HG02642 (cell line): ENCODE measurements at regions not wholly inside any gene's neighbourhood (a gene's known extent, or its start where the extent isn't known, plus 50 kb on each side); places are given as distances from the start of the nearest gene placed in this dataset.
"Not testable (repeated sequence)": the region's sequence is repeated elsewhere in the genome, so short reads cannot be mapped to it uniquely, and the experiment has no call there.

Experiments
- ATAC-seq: cut with Tn5 transposase; IDR thresholded peaks from one replicate; pipeline ENCODE4 v1.9.1; 2021; ENCODE audit warnings: mild to moderate bottlenecking; ENCODE audit not compliant: unreplicated experiment, poor library complexity

- no peak for ATAC-seq
These were observed 69.2 kb downstream of the LYZL2 start for GRCh38 chr10:30560326-30560725.

GRCh38 chr10:30559180-30559579 lies 70.4 kb downstream of the LYZL2 start:
- ATAC-seq: no peak

GRCh38 chr10:30558411-30558810 lies 71.1 kb downstream of the LYZL2 start:
- ATAC-seq: no peak

- no peak for ATAC-seq
These were observed 71.7 kb downstream of the LYZL2 start for GRCh38 chr10:30557884-30558283.

DNA sequence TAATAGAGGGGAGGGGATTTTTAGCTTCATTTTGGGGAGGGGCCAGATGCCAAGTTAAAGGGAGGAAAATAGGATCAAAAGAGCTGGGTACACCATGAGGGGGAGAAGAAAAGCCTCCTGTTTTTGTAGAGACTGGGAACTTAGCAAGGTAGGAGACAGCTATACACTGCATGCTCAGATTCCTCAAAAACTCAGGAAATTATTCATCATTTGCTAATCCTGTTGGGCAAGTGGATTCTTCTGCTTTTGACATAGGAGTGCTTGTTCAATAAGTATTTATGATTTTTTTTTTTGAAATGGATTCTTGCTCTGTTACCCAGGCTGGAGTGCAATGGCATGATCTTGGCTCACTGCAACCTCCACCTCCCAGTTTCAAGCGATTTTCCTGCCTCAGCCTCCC lies 73.4 kb downstream of the LYZL2 start:
- no peak for ATAC-seq

GRCh38 chr10:30555465-30555864 lies 74.1 kb downstream of the LYZL2 start:
- ATAC-seq: no peak

- ATAC-seq: no peak
These were observed 75.1 kb downstream of the LYZL2 start for GRCh38 chr10:30554440-30554825.

DNA sequence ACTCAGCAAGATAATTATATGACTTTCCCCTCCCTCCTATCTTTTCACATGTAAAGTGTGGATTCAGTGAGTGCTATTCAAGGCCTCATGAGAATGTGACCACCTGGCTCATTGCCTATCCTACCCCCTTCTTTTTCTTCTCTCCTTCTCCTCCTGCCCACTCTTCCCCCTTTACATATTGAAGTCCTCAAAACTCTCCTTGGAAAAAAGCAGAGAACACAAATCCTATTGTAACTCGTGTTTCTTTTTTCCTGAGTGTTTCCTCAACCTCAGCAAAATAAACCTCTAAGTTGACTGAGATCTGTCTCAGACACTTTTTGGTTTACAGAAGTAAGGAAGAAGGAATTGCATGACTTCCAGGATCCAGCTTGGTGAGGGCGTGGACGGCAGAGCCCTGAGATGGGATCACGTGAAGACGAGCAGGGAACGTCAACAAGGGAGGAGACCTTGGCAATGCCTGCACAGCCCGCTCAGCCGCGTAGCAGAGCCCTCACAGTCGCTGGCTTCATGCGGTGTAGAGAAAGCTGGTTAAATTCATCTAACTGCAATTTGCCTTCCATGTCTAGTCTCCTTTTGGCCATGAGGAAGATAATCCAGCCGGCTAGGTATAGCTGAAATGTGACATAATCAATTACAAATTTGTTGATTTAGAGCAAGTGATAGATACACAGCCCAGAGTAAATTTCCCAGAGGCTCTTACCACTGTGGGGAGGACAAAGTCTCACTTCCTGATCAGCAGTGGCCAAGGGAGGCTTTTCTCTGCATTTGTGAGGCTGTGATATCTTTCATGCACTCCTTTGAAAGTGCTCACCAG lies 75.7 kb downstream of the LYZL2 start:
- no peak for ATAC-seq

DNA sequence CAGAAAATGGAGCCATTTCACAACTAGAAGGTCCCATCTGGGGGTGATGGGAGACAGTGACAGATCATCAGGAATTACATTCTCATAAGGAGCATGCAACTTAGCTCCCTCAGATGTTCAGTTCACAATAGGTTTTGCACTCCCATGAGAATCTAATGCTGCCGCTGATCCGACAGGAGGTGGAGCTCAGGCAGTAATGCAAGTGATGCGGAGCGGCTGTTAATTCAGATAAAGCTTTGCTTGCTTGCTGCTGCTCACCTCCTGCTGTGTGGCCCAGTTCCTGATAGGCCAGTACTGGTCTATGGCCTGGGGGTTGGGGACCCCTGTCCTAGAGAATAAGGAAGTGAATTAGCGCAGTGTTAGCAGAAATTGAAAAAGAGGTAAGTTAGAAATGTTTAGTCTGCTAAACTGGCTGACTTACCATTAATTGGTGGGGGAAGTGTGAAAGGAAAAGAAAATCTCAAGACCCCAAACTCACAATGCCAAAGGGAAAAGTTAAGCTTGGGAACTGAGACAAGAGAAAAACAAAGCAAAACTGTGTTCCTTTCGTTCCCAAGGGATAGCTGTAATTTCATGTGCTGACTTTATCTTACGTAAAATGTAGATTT lies 76.4 kb downstream of the LYZL2 start:
- no peak for ATAC-seq

GRCh38 chr10:30550967-30551815 lies 78.4 kb downstream of the LYZL2 start:
- ATAC-seq: no peak

DNA sequence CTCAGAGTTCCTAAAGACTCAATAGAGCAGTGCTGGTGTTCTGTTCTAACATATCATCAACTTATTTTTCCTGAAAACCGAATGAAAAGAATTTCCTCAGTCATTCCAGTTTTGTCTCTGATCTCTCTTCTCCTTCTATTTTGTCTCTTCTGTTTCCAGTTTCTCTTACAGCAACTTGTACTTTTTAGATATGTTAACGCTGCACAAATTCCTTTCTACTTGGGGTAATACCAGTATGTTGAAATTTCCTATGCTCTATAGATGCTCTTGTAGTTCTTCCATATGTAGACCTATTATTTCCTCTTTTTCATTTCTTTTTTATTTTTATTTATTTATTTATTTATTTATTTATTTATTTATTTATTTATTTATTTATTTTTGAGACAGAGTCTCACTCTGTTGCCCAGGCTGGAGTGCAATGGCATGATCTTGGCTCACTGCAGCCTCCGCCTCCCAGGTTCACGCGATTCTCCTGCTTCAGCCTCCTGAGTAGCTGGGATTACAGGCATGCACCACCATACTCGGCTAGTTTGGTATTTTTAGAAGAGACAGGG lies 80.3 kb downstream of the LYZL2 start:
- ATAC-seq: not testable (repeated sequence)

GRCh38 chr10:30546511-30546910 lies 83.0 kb downstream of the LYZL2 start:
- no peak for ATAC-seq

- no peak for ATAC-seq
These were observed 86.7 kb downstream of the LYZL2 start for GRCh38 chr10:30542895-30543288.

- no peak for ATAC-seq
These were observed 87.3 kb downstream of the LYZL2 start for GRCh38 chr10:30542001-30542894.

GRCh38 chr10:30540276-30540675 lies 89.3 kb downstream of the LYZL2 start:
- no peak for ATAC-seq

- no peak for ATAC-seq
These were observed 91.5 kb downstream of the LYZL2 start for GRCh38 chr10:30538086-30538485.

- ATAC-seq: no peak
These were observed 92.0 kb downstream of the LYZL2 start for GRCh38 chr10:30537586-30537985.

- not testable (repeated sequence) for ATAC-seq
These were observed 92.4 kb downstream of the LYZL2 start for GRCh38 chr10:30537158-30537557.

- no peak for ATAC-seq
These were observed 93.0 kb downstream of the LYZL2 start for GRCh38 chr10:30536578-30536977.

DNA sequence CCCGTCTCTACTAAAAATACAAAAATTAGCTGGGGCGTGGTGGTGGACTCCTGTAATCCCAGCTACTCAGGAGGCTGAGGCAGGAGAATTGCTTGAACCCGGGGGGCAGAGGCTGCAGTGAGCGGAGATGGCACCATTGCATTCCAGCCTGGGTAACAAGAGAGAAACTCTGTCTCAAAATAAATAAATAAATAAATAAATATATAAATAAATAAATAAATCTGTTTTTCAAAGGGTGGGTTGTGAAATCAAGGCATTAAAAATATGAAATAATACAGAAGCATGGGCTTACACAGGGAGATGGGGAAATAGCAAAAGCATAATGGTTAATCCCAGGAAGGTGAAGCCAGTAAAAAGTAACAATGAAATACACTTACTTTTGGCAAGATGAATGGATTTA lies 93.9 kb downstream of the LYZL2 start:
- ATAC-seq: no peak
